ENCODE measurements at regions not wholly inside any gene's neighbourhood (a gene's known extent, or its start where the extent isn't known, plus 50 kb on each side); places are given as distances from the start of the nearest gene placed in this dataset.

DNA sequence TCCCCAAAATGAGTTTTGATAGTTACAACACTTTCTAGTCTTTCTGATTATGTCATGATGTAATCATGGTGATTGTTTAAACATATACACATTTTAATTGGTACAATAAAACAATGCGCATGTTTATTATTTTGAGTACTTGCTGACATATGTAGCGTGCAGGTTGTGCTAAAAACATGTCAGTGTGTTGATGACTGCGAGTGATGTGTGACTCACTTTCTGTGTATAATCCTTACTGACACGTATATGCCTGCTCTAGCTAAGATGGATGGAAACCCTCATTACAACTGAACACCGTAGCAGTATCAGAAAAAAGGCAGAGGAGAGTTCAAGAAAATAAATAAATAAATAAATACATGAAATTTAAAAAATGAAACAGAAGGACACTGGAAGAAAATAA is 1552.4 kb upstream of the FLRT2 start:
- TF ChIP-seq POLR2A (IDR thresholded peaks at IDR 0.05) (no peak), POLR2AphosphoS5 (IDR thresholded peaks at IDR 0.05) (no peak)
- TF ChIP-seq, protein P1, sequence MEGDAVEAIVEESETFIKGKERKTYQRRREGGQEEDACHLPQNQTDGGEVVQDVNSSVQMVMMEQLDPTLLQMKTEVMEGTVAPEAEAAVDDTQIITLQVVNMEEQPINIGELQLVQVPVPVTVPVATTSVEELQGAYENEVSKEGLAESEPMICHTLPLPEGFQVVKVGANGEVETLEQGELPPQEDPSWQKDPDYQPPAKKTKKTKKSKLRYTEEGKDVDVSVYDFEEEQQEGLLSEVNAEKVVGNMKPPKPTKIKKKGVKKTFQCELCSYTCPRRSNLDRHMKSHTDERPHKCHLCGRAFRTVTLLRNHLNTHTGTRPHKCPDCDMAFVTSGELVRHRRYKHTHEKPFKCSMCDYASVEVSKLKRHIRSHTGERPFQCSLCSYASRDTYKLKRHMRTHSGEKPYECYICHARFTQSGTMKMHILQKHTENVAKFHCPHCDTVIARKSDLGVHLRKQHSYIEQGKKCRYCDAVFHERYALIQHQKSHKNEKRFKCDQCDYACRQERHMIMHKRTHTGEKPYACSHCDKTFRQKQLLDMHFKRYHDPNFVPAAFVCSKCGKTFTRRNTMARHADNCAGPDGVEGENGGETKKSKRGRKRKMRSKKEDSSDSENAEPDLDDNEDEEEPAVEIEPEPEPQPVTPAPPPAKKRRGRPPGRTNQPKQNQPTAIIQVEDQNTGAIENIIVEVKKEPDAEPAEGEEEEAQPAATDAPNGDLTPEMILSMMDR (IDR thresholded peaks at IDR 0.05): no peak

Data from sigmoid colon (tissue), 4 donors.